HG03521 (cell line): ENCODE measurements at regions not wholly inside any gene's neighbourhood (a gene's known extent, or its start where the extent isn't known, plus 50 kb on each side); places are given as distances from the start of the nearest gene placed in this dataset.
"Not testable (repeated sequence)": the region's sequence is repeated elsewhere in the genome, so short reads cannot be mapped to it uniquely, and the experiment has no call there.

ENCODE experiments used
- ATAC-seq: cut with Tn5 transposase; IDR thresholded peaks from one replicate; pipeline ENCODE4 v1.9.1; 2021; ENCODE audit warnings: mild to moderate bottlenecking, moderate library complexity; ENCODE audit not compliant: unreplicated experiment

DNA sequence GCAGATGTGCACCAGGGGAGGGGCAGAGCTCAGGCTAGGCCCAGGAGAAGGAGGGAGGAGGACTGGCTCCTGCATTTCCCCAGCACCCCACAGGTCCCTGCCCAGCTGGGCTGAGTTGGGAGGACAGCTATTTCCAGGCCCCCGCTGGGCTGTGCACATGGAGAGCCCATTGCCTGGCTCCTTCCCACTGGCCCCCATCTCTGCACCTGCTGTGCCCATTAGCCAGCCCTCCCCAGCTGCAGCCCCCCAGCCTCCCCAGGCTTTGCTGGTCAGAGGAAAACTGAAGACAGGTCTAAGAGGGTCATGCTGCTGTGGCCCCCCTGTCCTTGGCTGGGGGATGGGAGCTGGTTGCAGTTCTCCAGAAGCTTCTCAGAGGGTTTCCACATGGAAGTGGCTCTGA lies 81.8 kb upstream of the SHANK2 start:
- ATAC-seq = no peak

DNA sequence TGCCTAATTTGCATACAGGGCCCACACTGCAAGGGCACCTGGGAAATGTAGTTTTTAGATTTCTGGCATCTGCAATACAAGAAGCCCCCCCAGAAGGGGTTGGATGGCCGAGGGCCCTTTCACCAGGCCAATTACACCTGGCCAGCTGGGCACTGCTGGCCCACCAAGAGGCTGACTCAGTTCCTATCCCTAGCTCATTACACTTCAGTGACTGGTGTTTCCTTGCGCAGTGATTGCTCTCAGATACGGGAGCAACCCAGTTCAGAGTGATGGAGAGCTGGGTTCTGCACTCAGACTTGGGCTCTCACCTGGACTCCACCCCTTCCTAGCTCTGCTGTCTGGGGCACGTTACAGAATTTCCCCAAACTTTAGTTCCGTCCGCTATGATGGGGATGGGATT lies 81.1 kb upstream of the SHANK2 start:
- no peak for ATAC-seq

DNA sequence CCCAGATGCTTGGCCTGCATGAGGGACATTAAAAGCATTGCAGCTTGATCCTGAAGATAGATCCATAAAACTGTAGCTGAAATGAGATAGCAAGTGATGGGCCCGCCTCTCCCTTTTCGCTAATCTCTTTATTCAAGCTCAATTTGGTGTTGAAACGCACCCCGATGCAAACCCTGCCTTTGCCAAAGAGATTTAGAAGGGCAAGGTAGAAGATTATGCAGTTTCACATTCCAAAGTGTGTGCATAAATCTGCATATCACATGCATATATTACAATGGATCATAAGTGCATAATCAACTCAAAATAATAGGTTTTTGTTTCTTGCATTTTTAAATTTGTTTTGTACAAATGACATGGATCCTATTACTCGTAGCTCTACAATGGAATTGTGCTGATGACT lies 80.1 kb upstream of the SHANK2 start:
- ATAC-seq = no peak

GRCh38 chr11:71332046-71332445 lies 79.7 kb upstream of the SHANK2 start:
- no peak for ATAC-seq

GRCh38 chr11:71331631-71332030 lies 79.3 kb upstream of the SHANK2 start:
- ATAC-seq = no peak

DNA sequence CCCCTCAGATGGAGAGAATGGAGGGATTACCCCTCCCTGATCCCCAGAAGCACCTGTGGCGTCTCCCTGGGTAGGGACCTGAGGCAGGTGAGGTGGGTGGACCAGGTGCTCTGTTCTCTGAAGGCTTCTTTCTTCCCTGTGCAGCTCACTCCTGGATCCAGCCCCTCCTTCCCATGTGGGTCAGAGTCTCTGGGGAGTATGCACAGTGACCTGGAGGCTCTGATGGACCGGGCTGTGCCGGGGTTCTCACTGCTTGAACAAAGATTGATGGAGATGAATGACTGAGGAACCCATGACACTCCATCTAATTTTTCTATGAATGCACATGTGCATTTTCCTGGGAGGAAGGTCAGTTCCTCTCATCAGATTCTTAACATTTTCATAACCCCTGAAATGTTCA lies 78.6 kb upstream of the SHANK2 start:
- no peak for ATAC-seq

- no peak for ATAC-seq
These were observed 78.0 kb upstream of the SHANK2 start for GRCh38 chr11:71330349-71330748.

DNA sequence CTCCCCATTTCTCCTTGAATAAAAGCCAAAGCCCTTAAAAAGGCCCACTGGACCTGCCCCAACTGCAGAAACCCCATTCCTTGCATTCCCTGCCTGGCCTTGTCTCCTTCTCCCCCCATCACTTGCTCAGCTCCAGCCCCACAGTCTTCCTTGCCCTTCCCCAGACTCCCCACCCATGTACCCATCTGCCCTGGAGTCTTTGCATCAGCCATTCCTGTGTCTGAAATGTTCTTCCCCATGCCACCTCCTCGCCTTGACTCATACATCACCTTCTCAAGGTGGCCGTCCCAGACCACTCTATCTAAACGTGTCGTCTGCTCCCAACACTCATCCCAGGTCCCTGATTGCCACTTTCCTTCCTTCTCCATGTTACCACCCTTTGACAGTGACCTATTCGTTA lies 77.4 kb upstream of the SHANK2 start:
- ATAC-seq = no peak

- ATAC-seq = no peak
These were observed 76.8 kb upstream of the SHANK2 start for GRCh38 chr11:71329165-71329510.

DNA sequence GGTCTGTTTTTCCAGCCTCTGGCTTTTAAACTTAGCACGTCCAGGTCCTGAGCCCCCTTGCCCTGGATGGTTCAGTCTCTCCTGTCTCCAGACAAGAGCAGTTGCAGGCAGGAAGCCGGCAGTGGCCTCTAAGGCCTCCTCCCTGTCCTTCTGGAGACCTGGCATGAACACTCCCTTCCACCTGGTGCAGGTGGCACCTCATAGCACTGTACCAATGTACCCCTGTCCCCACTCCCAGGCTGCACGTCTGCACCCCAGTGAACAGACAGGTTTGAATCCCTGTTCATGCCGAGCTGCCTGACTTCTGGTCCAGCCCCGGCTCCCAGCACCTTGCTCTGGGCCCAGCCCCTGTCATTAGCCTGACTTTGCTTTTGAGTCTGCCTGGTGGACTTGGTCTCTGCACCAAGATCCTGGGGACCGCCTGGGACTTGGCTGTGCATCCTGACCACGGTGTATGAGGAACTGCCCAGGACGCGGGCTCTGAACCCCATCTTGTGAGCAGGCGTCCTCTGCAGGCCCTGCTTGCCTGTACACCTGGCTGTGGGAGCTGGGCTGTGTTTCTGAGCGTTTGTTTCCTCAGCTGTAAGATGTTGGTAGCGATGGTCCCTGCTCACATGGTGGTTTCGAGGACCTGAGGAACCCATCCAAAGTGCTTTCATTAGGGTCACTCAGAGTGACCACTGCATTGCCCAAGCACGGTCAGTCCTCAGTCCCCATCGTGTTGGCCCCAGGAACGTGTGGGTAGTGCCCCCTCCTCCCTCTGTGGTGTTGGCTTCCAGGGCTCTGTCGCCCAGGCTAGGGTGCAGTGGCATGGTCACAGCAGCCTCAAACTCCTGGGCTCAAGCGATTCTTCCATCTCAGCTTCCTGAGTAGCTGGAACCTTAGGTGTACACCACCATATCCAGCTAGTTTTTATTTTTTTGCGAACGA lies 75.0 kb upstream of the SHANK2 start:
- ATAC-seq = no peak

- ATAC-seq = no peak
These were observed 74.1 kb upstream of the SHANK2 start for GRCh38 chr11:71326328-71326940.

GRCh38 chr11:71325418-71326327 lies 73.3 kb upstream of the SHANK2 start:
- ATAC-seq = no peak

GRCh38 chr11:71324788-71325417 lies 72.5 kb upstream of the SHANK2 start:
- ATAC-seq = no peak

GRCh38 chr11:71323876-71324526 lies 71.6 kb upstream of the SHANK2 start:
- no peak for ATAC-seq

GRCh38 chr11:71322861-71323582 lies 70.6 kb upstream of the SHANK2 start:
- ATAC-seq = no peak

DNA sequence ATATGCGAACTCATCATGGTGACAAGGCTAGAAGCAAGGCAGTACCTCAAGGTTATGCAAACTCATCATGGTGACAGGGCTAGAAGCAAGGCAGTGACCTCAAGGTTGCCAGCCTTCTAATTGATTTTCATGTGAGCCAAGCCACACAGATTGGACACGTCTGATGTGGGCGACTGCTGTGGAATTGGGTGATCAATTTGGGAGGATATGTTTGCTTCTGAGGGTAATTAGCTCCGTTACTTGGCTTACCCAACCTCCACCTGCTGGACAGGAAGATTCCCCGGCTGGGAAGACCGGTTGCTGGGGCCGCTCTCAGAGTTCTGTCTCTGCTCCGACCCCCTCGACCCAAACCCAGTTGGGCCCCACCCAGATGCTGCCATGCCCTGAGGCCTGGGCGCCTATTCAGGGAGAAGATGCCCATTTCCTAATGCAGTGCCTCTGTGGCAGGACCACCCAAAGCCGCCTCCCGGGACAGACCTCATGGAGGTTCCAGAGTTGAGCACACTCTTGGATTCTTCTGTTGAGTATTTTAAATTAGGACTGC lies 69.9 kb upstream of the SHANK2 start:
- ATAC-seq = no peak

DNA sequence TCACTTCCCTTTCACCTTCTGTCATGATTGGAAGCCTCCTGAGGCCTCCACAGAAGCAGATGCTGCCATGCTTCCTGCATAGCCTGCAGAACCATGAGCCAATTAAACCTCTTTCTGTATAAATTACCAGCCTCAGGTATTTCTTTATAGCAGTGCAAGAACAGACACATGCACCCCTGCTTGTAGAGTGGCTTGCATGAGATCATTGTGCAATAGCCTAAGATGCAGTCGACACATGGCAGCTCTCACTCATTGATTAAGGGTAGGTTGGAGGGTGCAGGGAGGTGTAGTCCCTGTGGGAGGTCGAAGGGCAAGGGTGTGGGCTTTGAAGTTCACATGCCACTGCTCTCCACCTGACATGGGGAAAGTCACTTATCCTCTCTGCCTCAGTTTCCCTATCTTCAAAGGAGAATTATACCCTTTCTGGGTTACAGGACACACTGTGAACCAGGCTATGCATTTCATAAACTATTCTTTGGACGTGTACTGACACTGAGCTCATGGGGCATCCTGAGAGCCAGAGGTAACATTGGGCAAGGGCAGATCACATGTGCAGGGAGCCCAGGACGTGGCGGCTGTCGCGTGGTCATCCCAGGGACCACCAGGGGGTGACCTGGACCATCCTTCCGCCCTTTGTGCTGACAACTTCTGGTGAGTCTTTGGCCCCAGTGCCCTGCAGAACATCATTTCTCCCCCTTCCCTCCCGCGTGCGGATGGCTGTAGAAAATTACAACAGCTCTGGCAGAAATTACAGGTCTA lies 69.2 kb upstream of the SHANK2 start:
- ATAC-seq = no peak

GRCh38 chr11:71316701-71317100 lies 64.3 kb upstream of the SHANK2 start:
- ATAC-seq = no peak

DNA sequence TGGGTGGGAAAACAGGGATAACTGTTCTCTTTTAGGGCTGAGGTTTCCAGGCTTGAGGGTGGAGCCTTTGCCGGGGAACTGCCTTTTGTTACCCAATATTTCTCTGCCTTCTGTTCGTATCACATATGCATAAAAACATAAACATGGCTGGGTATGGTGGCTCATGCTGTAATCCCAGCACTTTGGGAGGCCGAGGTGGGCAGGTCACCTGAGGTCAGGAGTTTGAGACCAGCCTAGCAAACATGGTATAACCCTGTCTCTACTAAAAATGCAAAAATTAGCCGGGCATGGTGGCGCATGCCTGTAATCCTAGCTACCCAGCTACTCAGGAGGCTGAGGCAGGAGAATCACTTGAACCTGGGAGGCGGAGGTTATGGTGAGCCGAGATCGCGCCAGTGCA lies 60.2 kb upstream of the SHANK2 start:
- not testable (repeated sequence) for ATAC-seq
